ENCODE measurements at regions not wholly inside any gene's neighbourhood (a gene's known extent, or its start where the extent isn't known, plus 50 kb on each side); places are given as distances from the start of the nearest gene placed in this dataset.

- no peak overlapping the region for H3K27ac Mint-ChIP-seq
- ATAC-seq (no peak), DNase-seq (no peak)
These were observed 758.0 kb upstream of the USP15 start for GRCh38 chr12:61502179-61502578.

GRCh38 chr12:61504396-61505080 is 755.7 kb upstream of the USP15 start:
- Mint-ChIP-seq H3K36me3 (ENCODE audit: low read depth) (no peaks in the 10 kb centered on the region), H3K4me3 (no peak overlapping the region), H3K27ac (no peak overlapping the region), H3K27me3 (no peaks in the 10 kb centered on the region), H3K4me1 (no peaks in the 10 kb centered on the region)
- ATAC-seq: no peak
- H3K9me3 ChIP-seq (ENCODE audit: control insufficient read depth, low read length, poor library complexity, severe bottlenecking): no peaks in the 10 kb centered on the region
- no peak for DNase-seq

More at GRCh38 chr12:61502179-61502578, 758.0 kb upstream of the USP15 start:
- Mint-ChIP-seq H3K4me3 (no peak overlapping the region), H3K4me1 (no peaks in the 10 kb centered on the region), H3K36me3 (ENCODE audit: low read depth) (no peaks in the 10 kb centered on the region), H3K27me3 (no peaks in the 10 kb centered on the region)
- H3K9me3 ChIP-seq (ENCODE audit: control insufficient read depth, low read length, poor library complexity, severe bottlenecking): no peaks in the 10 kb centered on the region

- no peaks in the 10 kb centered on the region for H3K9me3 ChIP-seq (ENCODE audit: control insufficient read depth, low read length, poor library complexity, severe bottlenecking)
- DNase-seq (no peak), ATAC-seq (no peak)
- Mint-ChIP-seq H3K27me3 (no peaks in the 10 kb centered on the region), H3K4me1 (no peaks in the 10 kb centered on the region), H3K36me3 (ENCODE audit: low read depth) (no peaks in the 10 kb centered on the region), H3K4me3 (no peak overlapping the region), H3K27ac (no peak overlapping the region)
These were observed 746.7 kb upstream of the USP15 start for GRCh38 chr12:61513499-61513898.

GRCh38 chr12:61514016-61514415 is 746.2 kb upstream of the USP15 start:
- no peaks in the 10 kb centered on the region for H3K4me1 Mint-ChIP-seq
- H3K9me3 ChIP-seq (ENCODE audit: control insufficient read depth, low read length, poor library complexity, severe bottlenecking): no peaks in the 10 kb centered on the region
- no peak overlapping the region for H3K27ac Mint-ChIP-seq
- no peaks in the 10 kb centered on the region for H3K27me3 Mint-ChIP-seq
- H3K36me3 Mint-ChIP-seq (ENCODE audit: low read depth): no peaks in the 10 kb centered on the region
- ATAC-seq: no peak
- H3K4me3 Mint-ChIP-seq: no peak overlapping the region
- no peak for DNase-seq

GRCh38 chr12:61521258-61521657 is 738.9 kb upstream of the USP15 start:
- H3K9me3 ChIP-seq (ENCODE audit: control insufficient read depth, low read length, poor library complexity, severe bottlenecking): no peaks in the 10 kb centered on the region
- Mint-ChIP-seq H3K27me3 (no peaks in the 10 kb centered on the region), H3K4me1 (no peaks in the 10 kb centered on the region), H3K36me3 (ENCODE audit: low read depth) (no peaks in the 10 kb centered on the region), H3K4me3 (no peak overlapping the region), H3K27ac (no peak overlapping the region)
- ATAC-seq: no peak
- DNase-seq: no peak

GRCh38 chr12:61523276-61523992 is 736.8 kb upstream of the USP15 start:
- DNase-seq (no peak), ATAC-seq (no peak)
- H3K4me1 Mint-ChIP-seq: no peaks in the 10 kb centered on the region
- no peaks in the 10 kb centered on the region for H3K27me3 Mint-ChIP-seq
- no peak overlapping the region for H3K4me3 Mint-ChIP-seq
- no peaks in the 10 kb centered on the region for H3K9me3 ChIP-seq (ENCODE audit: control insufficient read depth, low read length, poor library complexity, severe bottlenecking)
- H3K36me3 Mint-ChIP-seq (ENCODE audit: low read depth): no peaks in the 10 kb centered on the region
- H3K27ac Mint-ChIP-seq: no peak overlapping the region

GRCh38 chr12:61524851-61525250 is 735.4 kb upstream of the USP15 start:
- Mint-ChIP-seq H3K27me3 (no peaks in the 10 kb centered on the region), H3K4me1 (no peaks in the 10 kb centered on the region), H3K36me3 (ENCODE audit: low read depth) (no peaks in the 10 kb centered on the region), H3K27ac (no peak overlapping the region), H3K4me3 (no peak overlapping the region)
- no peak for DNase-seq
- H3K9me3 ChIP-seq (ENCODE audit: control insufficient read depth, low read length, poor library complexity, severe bottlenecking): no peaks in the 10 kb centered on the region
- no peak for ATAC-seq

- Mint-ChIP-seq H3K27ac (no peak overlapping the region), H3K4me3 (no peak overlapping the region), H3K36me3 (ENCODE audit: low read depth) (no peaks in the 10 kb centered on the region), H3K27me3 (no peaks in the 10 kb centered on the region), H3K4me1 (no peaks in the 10 kb centered on the region)
- no peak for DNase-seq
- ATAC-seq: no peak
- H3K9me3 ChIP-seq (ENCODE audit: control insufficient read depth, low read length, poor library complexity, severe bottlenecking): no peaks in the 10 kb centered on the region
These were observed 734.9 kb upstream of the USP15 start for GRCh38 chr12:61525331-61525730.

GRCh38 chr12:61530456-61530855 is 729.7 kb upstream of the USP15 start:
- Mint-ChIP-seq H3K36me3 (ENCODE audit: low read depth) (no peaks in the 10 kb centered on the region), H3K4me1 (no peaks in the 10 kb centered on the region), H3K4me3 (no peak overlapping the region), H3K27ac (no peak overlapping the region), H3K27me3 (no peaks in the 10 kb centered on the region)
- no peak for ATAC-seq
- no peak for DNase-seq
- H3K9me3 ChIP-seq (ENCODE audit: control insufficient read depth, low read length, poor library complexity, severe bottlenecking): no peaks in the 10 kb centered on the region

GRCh38 chr12:61531195-61531594 is 729.0 kb upstream of the USP15 start:
- no peak for DNase-seq
- no peak overlapping the region for H3K27ac Mint-ChIP-seq
- no peaks in the 10 kb centered on the region for H3K36me3 Mint-ChIP-seq (ENCODE audit: low read depth)
- no peaks in the 10 kb centered on the region for H3K27me3 Mint-ChIP-seq
- no peak overlapping the region for H3K4me3 Mint-ChIP-seq
- H3K4me1 Mint-ChIP-seq: no peaks in the 10 kb centered on the region
- H3K9me3 ChIP-seq (ENCODE audit: control insufficient read depth, low read length, poor library complexity, severe bottlenecking): no peaks in the 10 kb centered on the region
- ATAC-seq: no peak

- Mint-ChIP-seq H3K27ac (no peak overlapping the region), H3K4me1 (no peaks in the 10 kb centered on the region)
- ATAC-seq: no peak
These were observed 724.1 kb upstream of the USP15 start for GRCh38 chr12:61536117-61536516.

GRCh38 chr12:61536525-61536924 is 723.7 kb upstream of the USP15 start:
- H3K9me3 ChIP-seq (ENCODE audit: control insufficient read depth, low read length, poor library complexity, severe bottlenecking): no peaks in the 10 kb centered on the region
- no peaks in the 10 kb centered on the region for H3K27me3 Mint-ChIP-seq
- ATAC-seq: no peak
- H3K4me3 Mint-ChIP-seq: no peak overlapping the region
- DNase-seq: no peak
- H3K27ac Mint-ChIP-seq: no peak overlapping the region
- no peaks in the 10 kb centered on the region for H3K4me1 Mint-ChIP-seq
- no peaks in the 10 kb centered on the region for H3K36me3 Mint-ChIP-seq (ENCODE audit: low read depth)

More at GRCh38 chr12:61536117-61536516, 724.1 kb upstream of the USP15 start:
- no peak for DNase-seq
- no peaks in the 10 kb centered on the region for H3K9me3 ChIP-seq (ENCODE audit: control insufficient read depth, low read length, poor library complexity, severe bottlenecking)
- H3K27me3 Mint-ChIP-seq: no peaks in the 10 kb centered on the region
- H3K4me3 Mint-ChIP-seq: no peak overlapping the region
- H3K36me3 Mint-ChIP-seq (ENCODE audit: low read depth): no peaks in the 10 kb centered on the region

- H3K4me3 Mint-ChIP-seq: no peak overlapping the region
- no peaks in the 10 kb centered on the region for H3K36me3 Mint-ChIP-seq (ENCODE audit: low read depth)
- H3K27ac Mint-ChIP-seq: no peak overlapping the region
- H3K27me3 Mint-ChIP-seq: no peaks in the 10 kb centered on the region
- no peak for DNase-seq
- H3K9me3 ChIP-seq (ENCODE audit: control insufficient read depth, low read length, poor library complexity, severe bottlenecking): no peaks in the 10 kb centered on the region
- ATAC-seq: no peak
- H3K4me1 Mint-ChIP-seq: no peaks in the 10 kb centered on the region
These were observed 721.3 kb upstream of the USP15 start for GRCh38 chr12:61538951-61539350.

GRCh38 chr12:61542551-61542950 is 717.7 kb upstream of the USP15 start:
- no peak overlapping the region for H3K27ac Mint-ChIP-seq
- H3K4me1 Mint-ChIP-seq: no peaks in the 10 kb centered on the region
- no peak for DNase-seq
- H3K27me3 Mint-ChIP-seq: no peaks in the 10 kb centered on the region
- H3K36me3 Mint-ChIP-seq (ENCODE audit: low read depth): no peaks in the 10 kb centered on the region
- H3K4me3 Mint-ChIP-seq: no peak overlapping the region
- ATAC-seq: no peak
- no peaks in the 10 kb centered on the region for H3K9me3 ChIP-seq (ENCODE audit: control insufficient read depth, low read length, poor library complexity, severe bottlenecking)
